Neutrophil (primary cell): ENCODE measurements at regions not wholly inside any gene's neighbourhood (a gene's known extent, or its start where the extent isn't known, plus 50 kb on each side); places are given as distances from the start of the nearest gene placed in this dataset.

Source experiments
- H3K27ac ChIP-seq: fragments of 200-600 bp; sonication (generic); 2 replicates; pipeline ENCODE4 v1.5.1; 2016; ENCODE audit warnings: mild to moderate bottlenecking, moderate library complexity
- H3K27me3 ChIP-seq: fragments of 200-600 bp; sonication (generic); 2 replicates; pipeline ENCODE4 v1.6.0; 2016; ENCODE audit warnings: mild to moderate bottlenecking
- H3K36me3 ChIP-seq: fragments of 200-600 bp; sonication (generic); 2 replicates; pipeline ENCODE4 v1.5.1; 2017
- H3K4me1 ChIP-seq, 2 experiments: fragments of 200-600 bp in 1 of 2; sonication (generic) in 1 of 2; 1 replicate in 1 of 2; 2 replicates in 1 of 2; pipeline versions ENCODE4 v1.5.1 to v1.6.1; 2013 to 2016; ENCODE audit warnings: low read depth in 1 of 2, low read length in 1 of 2, mild to moderate bottlenecking in 1 of 2, moderate library complexity in 1 of 2; ENCODE audit not compliant: control insufficient read depth in 1 of 2, insufficient read depth in 1 of 2
- H3K4me3 ChIP-seq, 2 experiments: fragments of 200-600 bp in 1 of 2; sonication (generic) in 1 of 2; 1 replicate in 1 of 2; 2 replicates in 1 of 2; pipeline ENCODE4 v1.5.1; 2013 to 2016; ENCODE audit warnings: low read depth in 1 of 2, low read length in 1 of 2, mild to moderate bottlenecking in 1 of 2, moderate library complexity in 1 of 2
- H3K9me3 ChIP-seq: fragments of 200-600 bp; sonication (generic); 2 replicates; pipeline ENCODE4 v1.5.1; 2016
- TF ChIP-seq, protein P1 (sequence below): fragments of 200-600 bp; sonication (generic); IDR thresholded peaks from 2 replicates; pipeline ENCODE4 v1.5.1; 2016; ENCODE audit warnings: antibody characterized with exemption

GRCh38 chr3:176879710-176880109 is 317.6 kb downstream of the TBL1XR1 start:
- H3K9me3 ChIP-seq, result no peaks in the 10 kb centered on the region
- TF ChIP-seq, protein P1, sequence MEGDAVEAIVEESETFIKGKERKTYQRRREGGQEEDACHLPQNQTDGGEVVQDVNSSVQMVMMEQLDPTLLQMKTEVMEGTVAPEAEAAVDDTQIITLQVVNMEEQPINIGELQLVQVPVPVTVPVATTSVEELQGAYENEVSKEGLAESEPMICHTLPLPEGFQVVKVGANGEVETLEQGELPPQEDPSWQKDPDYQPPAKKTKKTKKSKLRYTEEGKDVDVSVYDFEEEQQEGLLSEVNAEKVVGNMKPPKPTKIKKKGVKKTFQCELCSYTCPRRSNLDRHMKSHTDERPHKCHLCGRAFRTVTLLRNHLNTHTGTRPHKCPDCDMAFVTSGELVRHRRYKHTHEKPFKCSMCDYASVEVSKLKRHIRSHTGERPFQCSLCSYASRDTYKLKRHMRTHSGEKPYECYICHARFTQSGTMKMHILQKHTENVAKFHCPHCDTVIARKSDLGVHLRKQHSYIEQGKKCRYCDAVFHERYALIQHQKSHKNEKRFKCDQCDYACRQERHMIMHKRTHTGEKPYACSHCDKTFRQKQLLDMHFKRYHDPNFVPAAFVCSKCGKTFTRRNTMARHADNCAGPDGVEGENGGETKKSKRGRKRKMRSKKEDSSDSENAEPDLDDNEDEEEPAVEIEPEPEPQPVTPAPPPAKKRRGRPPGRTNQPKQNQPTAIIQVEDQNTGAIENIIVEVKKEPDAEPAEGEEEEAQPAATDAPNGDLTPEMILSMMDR, result no peak

GRCh38 chr3:176873261-176873660 is 324.0 kb downstream of the TBL1XR1 start:
- Histone ChIP-seq H3K4me1 (no peaks in the 10 kb centered on the region), H3K27me3 (no peaks in the 10 kb centered on the region), H3K4me3 (no peak overlapping the region), H3K36me3 (no peaks in the 10 kb centered on the region), H3K27ac (no peak overlapping the region), H3K9me3 (no peaks in the 10 kb centered on the region)
- TF ChIP-seq, protein P1, result no peak

More at GRCh38 chr3:176879710-176880109, 317.6 kb downstream of the TBL1XR1 start:
- H3K4me3 ChIP-seq, result no peak overlapping the region
- H3K4me1 ChIP-seq, result no peaks in the 10 kb centered on the region
- no peaks in the 10 kb centered on the region for H3K36me3 ChIP-seq
- H3K27me3 ChIP-seq, result no peaks in the 10 kb centered on the region
- H3K27ac ChIP-seq, result no peak overlapping the region

DNA sequence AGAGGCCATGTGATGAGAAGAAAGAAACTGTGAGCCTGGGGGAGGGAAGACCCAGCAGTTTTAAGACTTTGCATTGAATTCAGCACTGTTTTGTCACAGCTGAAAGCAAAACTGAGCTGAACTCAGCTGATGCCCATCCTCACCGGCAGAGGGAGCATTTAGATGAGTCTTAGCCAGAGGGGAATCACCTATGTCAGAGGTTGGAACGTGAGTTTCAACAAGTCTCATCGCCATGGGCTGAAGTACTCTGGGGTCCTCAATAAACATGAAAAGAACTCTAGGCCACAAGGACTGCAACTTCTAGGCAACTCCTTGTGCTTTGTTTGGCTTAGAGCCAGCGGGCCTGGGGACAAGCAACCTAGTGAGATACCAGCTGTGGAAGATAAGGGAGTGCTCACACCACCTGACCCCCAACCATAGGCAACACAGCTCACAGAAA is 324.5 kb downstream of the TBL1XR1 start:
- no peak overlapping the region for H3K27ac ChIP-seq
- H3K9me3 ChIP-seq, result no peaks in the 10 kb centered on the region
- H3K4me1 ChIP-seq, result no peaks in the 10 kb centered on the region
- H3K4me3 ChIP-seq, result no peak overlapping the region
- H3K36me3 ChIP-seq, result no peaks in the 10 kb centered on the region
- TF ChIP-seq, protein P1, result peak; percentile 42
- H3K27me3 ChIP-seq, result no peaks in the 10 kb centered on the region

GRCh38 chr3:176870451-176870850 is 326.8 kb downstream of the TBL1XR1 start:
- H3K4me1 ChIP-seq, result no peaks in the 10 kb centered on the region
- no peaks in the 10 kb centered on the region for H3K9me3 ChIP-seq
- H3K36me3 ChIP-seq, result no peaks in the 10 kb centered on the region
- TF ChIP-seq, protein P1, result no peak
- H3K27me3 ChIP-seq, result no peaks in the 10 kb centered on the region
- H3K4me3 ChIP-seq, result no peak overlapping the region
- H3K27ac ChIP-seq, result no peak overlapping the region

- TF ChIP-seq, protein P1, result no peak
- H3K27ac ChIP-seq, result no peak overlapping the region
- H3K9me3 ChIP-seq, result no peaks in the 10 kb centered on the region
- no peaks in the 10 kb centered on the region for H3K4me1 ChIP-seq
- H3K36me3 ChIP-seq, result no peaks in the 10 kb centered on the region
- no peaks in the 10 kb centered on the region for H3K27me3 ChIP-seq
- H3K4me3 ChIP-seq, result no peak overlapping the region
Measured at GRCh38 chr3:176867681-176868663, 329.3 kb downstream of the TBL1XR1 start.
